ENCODE measurements at regions not wholly inside any gene's neighbourhood (a gene's known extent, or its start where the extent isn't known, plus 50 kb on each side); places are given as distances from the start of the nearest gene placed in this dataset.

GRCh38 chr12:76690921-76691700 lies 72.8 kb upstream of the ZDHHC17 start:
- Mint-ChIP-seq H3K9me3 (no peaks in the 10 kb centered on the region), H3K36me3 (no peaks in the 10 kb centered on the region), H3K4me1 (peaks cover 20% of the 10 kb centered on the region), H3K4me3 (no peak overlapping the region), H3K27ac (no peak overlapping the region), H3K27me3 (ENCODE audit: low read depth) (no peaks in the 10 kb centered on the region)
- TF ChIP-seq E2F5 (CRISPR knock-in tag; IDR thresholded peaks at IDR 0.05) (no peak), STAT6 (CRISPR knock-in tag; conservative IDR thresholded peaks at IDR 0.05; ENCODE audit: low read depth) (no peak), ZNF121 (CRISPR knock-in tag; IDR thresholded peaks at IDR 0.05) (no peak)
- CTCF ChIA-PET: no interaction called here
- ATAC-seq: no peak
- POLR2A ChIA-PET: no interaction called here
- no peak for DNase-seq (ENCODE audit: low spot score)

- no peaks in the 10 kb centered on the region for H3K27me3 Mint-ChIP-seq (ENCODE audit: low read depth)
- ATAC-seq (no peak), DNase-seq (ENCODE audit: low spot score) (no peak)
- no peaks in the 10 kb centered on the region for H3K9me3 Mint-ChIP-seq
- TF ChIP-seq ATF1 (CRISPR knock-in tag; IDR thresholded peaks at IDR 0.05) (no peak), OVOL2 (CRISPR knock-in tag; IDR thresholded peaks at IDR 0.05; ENCODE audit: borderline replicate concordance) (no peak), JUN (CRISPR knock-in tag; IDR thresholded peaks at IDR 0.05) (no peak), ZBTB21 (CRISPR knock-in tag; IDR thresholded peaks at IDR 0.05; ENCODE audit: borderline replicate concordance) (no peak), JAZF1 (CRISPR knock-in tag; IDR thresholded peaks at IDR 0.05) (no peak), ZMAT4 (CRISPR knock-in tag; IDR thresholded peaks at IDR 0.05) (no peak)
- peaks cover 27% of the 10 kb centered on the region for H3K4me1 Mint-ChIP-seq
- no peak overlapping the region for H3K4me3 Mint-ChIP-seq
- POLR2A ChIA-PET: interaction anchor here (0.6 kb wide), 1 partner anchor 32 kb away, joined by 3 read pairs; no protein-coding TSS in a partner anchor
- no peaks in the 10 kb centered on the region for H3K36me3 Mint-ChIP-seq
- CTCF ChIA-PET: interaction anchor here (0.9 kb wide), 1 partner anchor 128 kb away, joined by 3 read pairs; no protein-coding TSS in a partner anchor
- H3K27ac Mint-ChIP-seq: peak overlapping the region; percentile 40; the same call in 1 of the 2 replicates
Measured at GRCh38 chr12:76692846-76693245, 71.1 kb upstream of the ZDHHC17 start.

GRCh38 chr12:76694369-76694768 lies 69.5 kb upstream of the ZDHHC17 start:
- Mint-ChIP-seq H3K27ac (no peak overlapping the region), H3K4me3 (no peak overlapping the region), H3K9me3 (no peaks in the 10 kb centered on the region), H3K36me3 (no peaks in the 10 kb centered on the region), H3K4me1 (peaks cover 39% of the 10 kb centered on the region), H3K27me3 (ENCODE audit: low read depth) (no peaks in the 10 kb centered on the region)
- CTCF ChIA-PET: no interaction called here
- ATAC-seq: no peak
- no peak for DNase-seq (ENCODE audit: low spot score)
- POLR2A ChIA-PET: no interaction called here
- TF ChIP-seq IRF1 (CRISPR knock-in tag; IDR thresholded peaks at IDR 0.05) (no peak), PREB (CRISPR knock-in tag; IDR thresholded peaks at IDR 0.05; ENCODE audit: borderline replicate concordance) (no peak), STAT6 (CRISPR knock-in tag; conservative IDR thresholded peaks at IDR 0.05; ENCODE audit: low read depth) (no peak), ZNF532 (CRISPR knock-in tag; IDR thresholded peaks at IDR 0.05; ENCODE audit: borderline replicate concordance) (no peak), ZNF396 (CRISPR knock-in tag; IDR thresholded peaks at IDR 0.05; ENCODE audit: borderline replicate concordance) (no peak), ESRRA (CRISPR knock-in tag; IDR thresholded peaks at IDR 0.05; ENCODE audit: borderline replicate concordance) (no peak), NFYB (CRISPR knock-in tag; conservative IDR thresholded peaks at IDR 0.05; ENCODE audit: low read depth) (no peak), RELA (CRISPR knock-in tag; IDR thresholded peaks at IDR 0.05; ENCODE audit: borderline replicate concordance) (no peak)
